AML-193 (cell line): ENCODE measurements at regions not wholly inside any gene's neighbourhood (a gene's known extent, or its start where the extent isn't known, plus 50 kb on each side); places are given as distances from the start of the nearest gene placed in this dataset.

ENCODE experiments used
- DNase-seq, 2 experiments: peaks; one replicate each; lab custom pipeline; 2025; lab: John Stamatoyannopoulos, UW

DNA sequence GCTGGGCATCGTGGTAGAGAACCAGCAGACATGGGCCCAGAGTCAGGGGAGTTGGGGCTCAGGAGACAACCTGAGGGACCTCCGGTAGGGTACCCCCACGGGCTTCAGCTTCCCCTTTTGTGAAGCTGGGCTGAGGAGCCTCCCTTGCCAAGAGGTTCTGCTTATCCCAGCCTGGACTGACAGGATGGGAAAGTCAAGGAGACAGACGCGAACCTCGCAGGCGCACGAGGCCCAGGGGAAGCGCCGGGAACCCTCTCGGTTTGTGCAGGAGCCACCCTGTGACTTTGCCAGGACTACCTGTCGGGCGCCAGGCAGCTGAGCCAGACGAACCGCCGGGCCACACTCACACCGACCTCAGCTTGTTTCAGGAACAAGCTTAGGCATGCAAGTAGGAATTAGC, 566.1 kb downstream of the BRD1 start:
- DNase-seq: no peak

DNA sequence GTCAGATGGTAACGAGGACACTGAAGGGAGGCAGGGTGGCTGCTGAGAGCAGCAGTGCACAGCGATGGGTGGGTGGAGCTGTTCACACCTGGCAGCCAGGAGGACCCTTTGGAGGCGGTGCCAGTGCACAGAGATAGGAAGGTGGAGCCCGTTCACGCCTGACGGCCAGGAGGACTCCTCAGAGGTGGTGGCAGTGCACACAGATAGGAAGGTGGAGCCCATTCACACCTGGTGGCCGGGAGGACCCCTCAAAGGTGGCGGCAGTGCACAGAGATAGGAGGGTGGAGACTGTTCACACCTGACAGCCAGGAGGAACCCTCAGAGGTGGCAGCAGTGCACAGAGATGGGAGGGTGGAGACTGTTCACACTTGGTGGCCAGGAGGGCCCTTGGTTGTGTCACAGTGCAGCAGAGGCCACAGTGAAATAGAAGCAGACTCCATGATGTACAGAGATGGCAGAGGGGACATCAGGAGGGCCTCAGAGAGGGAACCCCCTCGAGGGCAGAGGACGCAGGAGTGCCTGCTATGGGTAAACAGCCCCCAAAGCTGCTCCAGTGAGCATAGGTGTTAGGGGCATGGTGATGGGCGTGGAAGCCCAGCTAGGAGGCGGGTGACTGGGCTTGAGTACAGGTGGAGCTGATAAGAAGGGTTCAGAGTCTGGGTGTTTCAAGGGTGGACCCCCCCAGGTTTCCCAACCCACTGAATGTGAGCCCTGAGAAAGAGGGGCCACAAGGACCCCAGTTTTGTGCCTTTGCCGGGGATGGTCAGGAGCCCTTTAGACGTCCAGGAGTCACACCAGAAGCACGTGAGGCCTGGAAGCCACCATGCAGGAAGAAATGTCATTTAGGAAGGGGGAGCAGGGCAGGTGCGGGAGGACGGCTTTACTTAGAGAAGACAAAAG, 566.7 kb downstream of the BRD1 start:
- DNase-seq: no peak

DNA sequence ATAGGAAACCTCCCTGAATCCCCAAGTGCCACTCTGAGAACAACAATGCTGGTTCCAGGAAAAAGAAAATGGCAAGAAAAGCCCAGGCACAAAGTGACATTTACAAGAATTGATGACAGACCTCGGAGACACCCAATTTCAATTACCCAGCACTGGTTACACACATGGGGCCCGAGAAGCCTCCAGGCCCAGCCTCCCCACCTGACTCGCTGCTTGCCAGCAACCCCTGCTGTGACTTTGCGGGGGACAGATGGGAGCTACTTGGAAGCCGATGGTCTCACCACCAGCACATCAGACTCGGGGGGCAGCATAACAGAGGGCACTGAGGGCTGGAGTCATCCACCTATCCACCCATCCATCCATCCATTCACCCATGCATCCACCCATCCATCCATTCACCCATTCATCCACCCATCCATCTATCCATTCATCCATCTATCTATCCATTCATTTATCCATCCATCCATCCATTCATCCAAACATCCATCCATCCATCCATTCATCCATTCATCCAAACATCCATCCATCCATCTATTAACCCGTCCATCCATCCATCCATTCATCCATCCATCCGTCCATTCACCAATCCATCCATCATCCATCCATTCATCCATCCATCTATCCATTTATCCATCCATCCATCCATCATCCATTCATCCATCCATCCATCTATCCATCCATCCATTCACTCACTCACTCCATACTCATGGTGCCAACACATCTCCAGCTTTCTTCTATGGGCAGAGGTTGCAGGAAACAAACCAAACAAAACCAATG, 567.6 kb downstream of the BRD1 start:
- DNase-seq: no peak

DNA sequence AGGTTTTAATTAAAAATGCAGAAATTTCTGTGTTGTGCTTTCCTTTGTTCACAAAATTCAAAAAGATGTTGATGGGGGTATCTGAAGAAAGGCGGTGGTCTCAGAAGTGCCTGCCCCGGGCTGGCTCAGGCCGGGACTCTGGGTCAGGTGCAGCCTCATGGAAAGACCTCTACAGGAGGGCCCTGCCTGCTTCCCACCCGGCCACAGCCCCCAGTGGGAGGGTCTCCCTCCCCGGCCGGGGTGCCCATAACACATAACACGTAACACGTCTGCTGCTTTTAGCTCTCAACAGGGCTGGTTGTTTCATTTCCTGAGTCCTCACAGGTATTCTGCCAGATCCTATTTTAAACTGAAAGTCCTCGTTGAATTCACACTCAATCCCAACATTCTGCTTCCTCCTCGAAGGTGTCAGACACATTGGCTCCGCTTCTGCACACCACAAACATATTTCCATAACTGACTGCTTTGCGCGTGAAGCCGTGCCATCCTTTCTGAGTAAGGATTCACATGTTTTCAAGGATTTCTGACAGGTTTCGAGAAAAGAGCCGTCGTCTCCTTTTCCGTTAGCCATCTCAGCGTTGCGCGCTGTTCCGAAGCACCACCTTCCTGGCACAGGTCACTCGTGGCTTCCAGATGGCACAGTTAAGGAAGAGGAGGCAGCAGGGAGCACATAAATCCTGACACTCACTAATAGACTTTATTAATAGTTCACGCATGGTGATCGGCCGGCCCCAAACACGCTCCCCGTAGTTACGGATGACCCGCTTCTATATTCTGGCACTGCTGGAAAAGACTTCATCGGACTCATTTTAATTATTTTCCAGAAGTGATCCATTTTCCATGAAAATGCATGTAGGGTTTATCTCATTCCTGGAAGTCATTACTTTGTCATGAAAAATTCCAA, 569.3 kb downstream of the BRD1 start:
- no peak for DNase-seq

DNA sequence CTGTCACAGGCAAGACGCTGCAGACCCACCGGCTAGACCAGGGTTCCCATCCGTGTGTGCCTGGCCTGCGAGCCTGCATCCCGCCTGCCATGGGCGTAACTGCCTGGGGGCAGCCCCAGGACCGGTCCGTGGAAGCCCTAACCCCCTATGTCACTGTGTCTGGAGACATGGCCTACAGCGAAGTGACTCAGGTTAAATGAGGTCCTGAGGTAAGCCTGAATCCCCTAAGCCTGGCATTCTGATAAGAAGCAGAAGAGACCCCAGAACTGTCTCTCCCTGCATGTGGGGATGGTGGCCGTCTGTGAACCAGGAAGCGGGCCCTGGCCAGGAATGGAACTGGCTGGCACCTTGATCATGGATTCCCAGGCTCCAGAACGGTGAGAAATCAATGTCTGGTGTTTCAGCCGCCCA, 570.1 kb downstream of the BRD1 start:
- no peak for DNase-seq

DNA sequence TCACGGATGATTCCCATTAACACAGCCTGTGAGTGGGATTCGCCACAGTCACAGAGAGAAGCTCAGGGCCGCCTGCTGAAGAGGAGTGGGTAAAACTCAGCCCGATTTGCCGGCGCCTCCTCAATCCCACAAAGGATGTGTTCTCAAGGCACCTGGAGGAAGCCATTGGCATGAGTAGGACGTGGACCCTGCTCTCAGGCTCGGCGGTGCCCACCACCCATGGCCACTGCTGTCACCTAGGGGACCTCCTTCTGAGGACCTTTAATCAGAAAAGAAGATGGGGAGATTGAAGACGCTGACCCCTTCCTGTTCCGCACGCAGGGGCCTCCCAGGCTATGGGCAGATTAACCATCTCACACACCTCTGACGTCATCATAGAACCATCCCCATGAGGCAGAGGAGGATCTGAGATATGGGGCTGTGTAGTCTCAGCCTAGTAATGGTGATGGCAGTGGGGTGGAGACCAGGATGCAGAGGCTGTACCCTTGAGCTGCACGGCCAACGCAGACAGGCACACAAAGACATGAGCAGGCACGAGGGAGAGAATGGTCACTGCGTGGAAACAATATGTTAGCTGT, 571.8 kb downstream of the BRD1 start:
- DNase-seq: no peak

DNA sequence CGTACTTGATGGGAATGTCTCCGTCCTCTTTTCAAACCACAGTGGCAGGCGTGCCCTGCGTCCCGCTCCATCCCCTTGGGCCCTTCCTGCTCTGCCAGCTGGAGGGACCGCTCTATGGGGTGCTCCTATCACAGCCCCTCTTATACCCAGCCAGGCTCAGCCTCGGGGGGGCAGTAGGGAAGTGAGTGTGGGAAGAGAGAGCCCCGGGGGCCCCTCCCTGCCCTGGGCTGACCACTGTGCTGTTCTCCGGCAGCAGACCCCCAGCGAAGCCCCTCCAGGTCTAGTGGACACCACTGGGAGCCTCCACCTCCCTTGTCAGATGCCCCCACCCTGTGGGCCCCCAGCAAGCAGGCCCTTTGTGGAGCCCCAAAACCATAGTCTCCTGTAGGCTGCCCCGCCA, 572.5 kb downstream of the BRD1 start:
- no peak for DNase-seq

DNA sequence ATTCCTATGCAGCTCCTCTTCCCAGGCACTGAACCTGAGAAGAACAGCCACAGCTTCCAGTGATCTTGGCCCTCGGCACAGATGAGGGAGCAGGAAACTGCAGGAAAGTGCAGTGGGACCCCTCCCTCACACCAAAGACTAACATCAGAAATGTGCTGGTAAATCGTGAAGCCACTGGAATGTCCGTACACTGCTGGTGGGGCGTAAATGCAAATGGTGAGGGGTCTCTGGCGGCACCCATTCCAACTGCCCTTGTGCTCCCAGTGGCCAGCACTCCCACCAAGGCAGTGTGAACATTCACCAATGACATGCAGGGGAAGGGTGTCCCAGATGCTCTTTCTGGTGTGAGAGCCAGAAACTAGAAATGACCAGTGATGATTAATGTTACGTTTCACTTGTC, 574.0 kb downstream of the BRD1 start:
- no peak for DNase-seq

DNA sequence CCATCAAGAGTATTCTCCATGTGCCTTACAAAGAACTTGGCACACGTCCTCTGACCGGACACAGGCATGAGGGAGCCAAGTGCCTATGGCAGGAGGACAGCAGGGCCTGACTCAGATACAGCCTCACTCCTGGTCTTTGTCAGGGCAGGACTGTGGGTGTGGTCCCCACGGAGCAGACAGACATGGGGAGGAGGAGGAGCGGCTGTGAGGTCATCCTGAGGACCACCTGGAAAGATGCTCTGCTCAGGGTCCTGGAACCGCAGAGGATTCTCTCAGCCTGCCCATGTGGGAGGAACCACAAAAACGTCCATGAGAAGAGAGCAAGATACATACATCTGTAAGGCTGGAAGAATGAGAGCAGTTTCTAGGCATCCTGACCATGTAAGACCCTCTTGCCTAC, 576.3 kb downstream of the BRD1 start:
- no peak for DNase-seq

DNA sequence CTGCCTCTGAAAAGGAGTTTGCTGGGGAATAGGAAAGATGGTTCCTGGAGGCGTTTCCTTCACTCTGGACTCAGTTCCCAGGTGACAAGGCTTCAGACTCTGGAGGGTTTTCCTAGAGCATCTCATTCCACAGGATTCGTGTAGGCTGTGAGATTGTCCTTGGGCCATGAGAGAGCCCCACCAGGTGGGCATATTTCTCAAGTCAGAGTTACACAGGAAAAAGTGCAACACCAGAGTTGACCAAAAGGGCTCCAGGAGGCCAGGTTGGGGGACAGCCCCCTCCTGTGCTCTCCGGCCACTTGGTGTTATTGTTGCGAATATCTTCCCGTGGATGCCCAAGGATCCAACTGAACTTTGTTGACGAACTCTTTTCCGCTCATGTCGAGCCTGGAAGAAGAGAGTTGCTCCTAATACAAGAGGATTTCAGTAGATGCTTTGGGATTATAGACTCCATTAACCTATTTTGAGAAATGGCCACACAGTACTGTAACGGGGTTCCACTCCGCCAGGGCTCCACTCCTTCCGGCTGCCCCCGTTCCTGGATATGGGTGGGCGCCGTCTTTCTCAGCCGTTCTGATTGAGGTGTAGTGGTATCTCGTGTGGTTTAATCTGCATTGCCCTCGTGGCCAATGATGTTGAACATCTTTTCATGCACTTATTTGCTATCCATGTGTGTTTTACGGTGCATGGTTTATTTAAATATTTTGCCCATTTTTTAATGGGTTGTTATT, 580.3 kb downstream of the BRD1 start:
- no peak for DNase-seq

DNA sequence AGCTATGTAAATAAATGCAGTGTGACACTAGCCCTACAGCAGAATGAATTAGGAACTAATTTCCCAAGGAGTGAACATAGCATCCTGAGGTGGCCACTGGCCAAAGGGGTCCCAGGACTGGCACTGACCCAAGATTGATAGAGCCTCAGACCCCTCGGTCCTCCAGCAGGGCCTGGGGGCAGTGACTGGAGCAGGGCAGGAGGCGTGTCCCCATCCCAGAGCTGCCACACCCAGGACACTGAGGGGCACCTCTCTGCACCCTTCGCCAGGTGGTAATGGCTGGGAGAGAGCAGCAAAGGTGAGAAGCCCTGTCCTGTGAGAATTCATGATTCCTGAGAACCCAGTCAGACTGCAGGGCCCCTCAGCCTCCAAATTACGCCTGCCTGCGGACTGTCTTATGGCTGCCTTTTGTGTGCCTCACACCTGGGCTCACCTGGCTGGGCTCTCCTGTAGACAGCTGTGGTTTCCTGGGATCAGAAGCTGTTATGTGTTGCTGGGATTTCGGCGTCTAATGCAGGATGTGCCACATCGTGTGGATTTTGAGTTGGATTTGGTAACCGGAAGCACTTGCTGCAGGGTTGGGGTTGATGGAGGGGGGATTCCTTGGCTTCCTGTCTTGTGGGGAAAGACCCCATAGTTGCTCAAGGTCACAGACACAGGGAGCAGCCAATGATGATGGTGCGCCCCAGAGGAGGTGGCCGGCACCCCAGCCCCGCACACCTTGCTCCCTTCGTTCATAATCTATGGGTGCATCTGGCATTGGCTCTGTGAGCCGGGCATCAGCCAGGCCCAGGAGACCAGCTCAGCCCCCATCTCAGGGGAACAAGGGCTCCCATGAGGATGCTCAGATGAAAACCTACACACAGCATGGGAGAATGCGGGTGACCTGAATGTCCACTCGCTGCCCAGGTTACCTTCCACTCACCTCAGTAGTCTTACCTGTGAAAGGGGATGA, 582.9 kb downstream of the BRD1 start:
- DNase-seq: no peak

DNA sequence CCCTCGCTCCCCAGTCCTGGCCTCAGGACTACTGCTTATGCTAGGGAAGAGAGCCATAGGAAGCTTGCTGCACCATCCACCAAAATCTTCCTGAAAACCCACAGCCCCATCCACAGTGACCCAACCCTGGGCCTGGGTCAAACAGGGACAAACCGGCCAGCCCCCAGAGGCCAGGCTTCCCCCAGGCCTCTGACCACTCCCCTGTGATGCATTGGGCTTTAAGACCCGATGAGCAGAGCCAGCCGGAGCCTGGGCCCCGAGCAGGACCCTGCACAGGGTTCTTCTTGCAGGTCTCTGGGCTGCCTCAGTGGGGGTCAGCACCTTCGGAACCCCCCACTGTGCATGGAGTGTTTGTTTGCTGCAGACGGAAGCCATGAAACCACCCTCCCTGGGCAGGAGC, 583.7 kb downstream of the BRD1 start:
- DNase-seq: no peak

DNA sequence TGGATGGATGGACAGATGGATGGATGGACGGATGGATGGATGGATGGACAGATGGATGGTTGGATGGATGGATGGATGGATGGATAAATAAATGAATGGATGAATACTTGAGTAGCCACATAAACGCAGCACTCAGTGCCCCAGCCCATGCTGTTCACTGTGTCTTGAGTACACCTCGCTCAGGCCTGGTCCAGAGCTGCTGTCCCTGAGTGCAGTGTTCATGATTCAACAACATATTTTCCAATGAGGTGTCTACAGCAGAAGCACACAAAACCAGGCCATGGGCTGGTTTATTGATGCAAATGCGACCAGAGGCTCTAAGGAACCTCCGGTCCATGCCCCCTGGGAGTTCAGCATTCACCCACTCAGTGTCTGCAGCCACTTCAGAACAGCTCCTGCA, 584.3 kb downstream of the BRD1 start:
- no peak for DNase-seq

DNA sequence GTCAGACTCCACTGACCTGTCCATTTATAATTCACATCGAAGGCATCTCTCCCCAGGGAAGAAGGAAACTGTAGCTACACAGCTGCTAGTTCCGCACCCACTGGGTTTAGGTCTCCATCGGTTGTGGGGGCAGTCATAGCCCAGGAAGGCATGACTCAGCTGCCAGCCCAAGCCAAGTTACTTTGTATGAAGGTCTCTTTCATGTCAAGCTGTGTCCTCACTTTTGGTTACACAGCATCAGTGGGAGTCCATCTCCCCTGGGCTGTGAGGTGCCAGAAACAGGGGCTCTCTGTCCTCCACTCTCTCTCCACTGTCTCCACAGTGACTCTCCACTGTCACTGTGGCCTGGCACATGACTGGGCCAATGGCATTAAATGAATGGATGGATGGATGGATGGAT, 585.2 kb downstream of the BRD1 start:
- no peak for DNase-seq

DNA sequence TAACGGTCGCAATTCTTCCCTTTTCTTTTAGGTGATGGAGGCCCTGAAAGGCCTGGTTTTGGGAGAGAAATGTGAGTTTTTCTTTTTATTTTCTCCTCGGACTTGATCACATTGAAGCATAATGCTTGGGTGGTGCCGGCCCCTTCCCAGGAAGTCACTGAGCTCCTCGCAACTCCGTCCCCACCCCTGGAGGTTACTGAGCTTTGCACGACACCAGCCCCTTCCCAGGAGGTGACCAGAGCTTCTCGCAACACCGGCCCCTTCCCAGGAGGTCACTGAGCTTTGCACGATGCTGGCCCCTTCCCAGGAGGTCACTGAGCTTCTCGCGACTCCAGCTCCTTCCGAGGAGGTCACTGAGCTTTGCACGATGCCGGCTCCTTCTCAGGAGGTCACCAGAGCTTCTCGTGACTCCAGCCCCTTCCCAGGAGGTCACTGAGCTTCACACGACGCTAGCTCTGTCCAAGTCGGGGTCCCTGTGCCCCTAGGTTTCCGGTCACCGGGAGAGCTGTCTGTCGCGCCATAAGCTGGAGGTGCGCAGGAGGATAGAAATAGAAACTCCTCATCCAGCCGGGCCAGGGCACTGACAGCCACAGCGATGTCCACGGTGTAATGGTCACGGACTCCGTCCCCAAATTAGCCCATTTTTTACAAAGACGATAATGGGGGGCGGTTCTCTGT, 586.4 kb downstream of the BRD1 start:
- no peak for DNase-seq

DNA sequence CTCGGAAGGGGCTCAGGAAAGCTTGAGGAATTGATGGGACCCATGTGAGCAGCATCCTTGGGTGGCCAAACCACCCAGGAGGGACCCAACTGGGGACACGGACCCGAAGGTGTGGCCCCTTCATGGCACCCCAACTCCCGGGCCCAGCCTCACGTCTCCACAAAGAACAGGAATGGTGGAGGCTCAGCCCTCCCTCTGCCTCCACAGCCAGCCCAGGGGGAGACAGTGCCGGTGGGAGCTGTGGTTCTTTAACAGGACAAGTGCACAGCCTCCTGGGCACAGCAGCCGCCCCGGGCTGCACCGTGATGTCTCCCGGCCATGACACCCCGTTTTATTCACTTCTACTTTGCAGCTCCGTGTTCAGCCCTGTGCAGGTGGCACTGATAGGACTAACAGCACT, 587.2 kb downstream of the BRD1 start:
- no peak for DNase-seq

DNA sequence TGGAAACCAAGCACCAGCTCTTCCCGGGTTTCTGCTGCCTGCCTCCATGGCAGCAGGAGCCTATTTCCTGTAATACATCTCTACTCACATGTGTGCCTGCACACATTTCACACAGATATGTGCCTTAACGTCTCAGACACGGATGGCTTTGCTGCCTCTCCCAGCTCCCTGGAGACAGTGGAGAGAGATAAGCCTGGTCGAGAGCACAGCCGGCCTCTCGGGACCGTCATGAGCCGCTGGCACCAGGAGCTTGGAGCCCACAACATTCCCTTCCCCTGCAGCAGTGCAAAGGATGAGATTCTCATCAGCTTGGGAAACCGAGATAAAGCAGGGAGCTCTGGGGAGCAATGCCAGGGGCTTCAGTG, 587.7 kb downstream of the BRD1 start:
- no peak for DNase-seq

DNA sequence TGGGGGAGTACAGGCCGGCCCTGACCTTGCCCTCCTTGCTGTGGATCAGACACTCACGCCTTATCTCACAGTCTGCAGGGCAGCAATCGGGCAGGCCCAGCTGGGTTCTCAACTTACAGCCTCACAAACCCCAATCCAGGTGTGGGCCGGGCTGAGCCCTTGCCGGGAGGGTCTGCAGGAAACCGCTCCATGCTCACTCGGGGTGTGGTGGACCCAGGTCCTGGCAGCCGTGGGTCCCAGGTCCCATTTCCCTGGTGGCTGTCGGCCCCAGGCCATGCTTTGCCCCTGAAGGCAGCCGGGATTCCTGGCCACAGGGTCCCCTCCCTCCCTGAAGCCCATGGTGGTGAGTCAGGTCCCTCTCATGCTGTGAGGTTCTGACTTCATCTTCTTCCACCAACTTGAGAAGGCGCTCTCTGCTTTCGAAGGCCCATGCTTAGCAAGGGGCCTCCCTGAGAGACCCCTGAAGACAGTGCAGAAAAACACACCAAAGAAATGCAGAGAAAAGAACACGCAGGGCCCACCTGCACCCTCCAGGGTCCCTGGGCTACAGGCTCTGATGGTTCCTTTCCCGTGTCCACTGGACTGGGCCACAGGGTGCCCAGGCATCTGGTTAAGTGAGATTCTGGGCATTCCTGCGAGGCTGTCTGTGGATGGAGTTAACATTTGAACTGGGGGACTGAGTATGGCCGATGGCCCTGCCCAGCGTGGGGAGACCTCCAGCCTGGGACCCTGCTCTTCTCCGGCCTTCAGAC, 588.2 kb downstream of the BRD1 start:
- no peak for DNase-seq
